HG03521 (cell line): ENCODE measurements at regions not wholly inside any gene's neighbourhood (a gene's known extent, or its start where the extent isn't known, plus 50 kb on each side); places are given as distances from the start of the nearest gene placed in this dataset.
"Not testable (repeated sequence)": the region's sequence is repeated elsewhere in the genome, so short reads cannot be mapped to it uniquely, and the experiment has no call there.

Experiments used
- ATAC-seq: cut with Tn5 transposase; IDR thresholded peaks from one replicate; pipeline ENCODE4 v1.9.1; 2021; ENCODE audit warnings: mild to moderate bottlenecking, moderate library complexity; ENCODE audit not compliant: unreplicated experiment

DNA sequence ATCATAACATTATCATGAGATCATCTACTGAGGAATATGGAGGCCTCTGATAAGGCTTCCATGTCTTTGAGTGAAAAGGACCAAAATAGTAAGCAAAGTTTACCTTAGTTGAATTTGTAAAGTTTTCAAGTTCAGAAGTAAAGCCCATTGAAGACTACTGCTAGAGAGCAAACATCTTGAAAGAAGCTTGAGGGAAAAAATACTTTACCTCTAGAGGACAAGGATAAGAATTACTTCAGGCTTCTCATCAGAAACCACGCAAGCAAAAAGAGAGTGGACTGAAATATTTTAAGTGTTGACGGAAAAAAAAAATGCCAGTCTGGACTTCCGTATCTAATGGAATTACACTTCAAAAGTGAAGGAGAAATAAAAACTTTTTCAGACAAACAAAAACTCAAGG lies 114.3 kb downstream of the MPP7 start:
- ATAC-seq: no peak

DNA sequence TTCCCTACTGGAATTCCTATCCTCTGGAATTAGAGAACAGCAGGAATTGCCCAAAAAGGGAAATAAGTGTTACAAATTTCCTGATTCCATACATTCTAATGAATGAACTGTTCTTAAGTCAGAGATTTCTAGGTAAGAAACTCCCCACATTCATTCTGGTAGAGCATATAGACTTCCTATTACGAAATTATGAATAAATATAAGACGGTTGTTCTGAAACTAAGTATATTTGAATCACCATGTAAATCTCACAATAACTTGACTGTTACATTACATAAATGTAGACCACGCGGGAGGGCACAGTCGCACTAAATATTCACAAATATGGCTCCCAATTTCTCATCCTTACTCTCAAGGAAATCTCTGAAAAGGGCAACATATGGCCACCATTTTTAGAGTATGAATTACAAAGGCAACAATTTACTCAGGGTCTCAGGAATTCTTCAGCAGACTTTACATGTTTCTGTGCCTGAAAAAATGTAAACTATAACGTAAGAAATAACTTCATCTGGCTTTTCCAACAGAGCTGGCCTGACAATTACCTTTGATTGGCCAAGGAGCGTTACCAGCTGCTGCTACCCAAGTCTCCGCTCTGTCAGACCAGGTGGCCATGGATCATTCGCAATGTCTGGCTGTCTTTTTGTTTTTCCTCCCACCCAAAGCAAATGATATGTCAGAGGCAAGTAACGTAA lies 115.8 kb downstream of the MPP7 start:
- no peak for ATAC-seq

DNA sequence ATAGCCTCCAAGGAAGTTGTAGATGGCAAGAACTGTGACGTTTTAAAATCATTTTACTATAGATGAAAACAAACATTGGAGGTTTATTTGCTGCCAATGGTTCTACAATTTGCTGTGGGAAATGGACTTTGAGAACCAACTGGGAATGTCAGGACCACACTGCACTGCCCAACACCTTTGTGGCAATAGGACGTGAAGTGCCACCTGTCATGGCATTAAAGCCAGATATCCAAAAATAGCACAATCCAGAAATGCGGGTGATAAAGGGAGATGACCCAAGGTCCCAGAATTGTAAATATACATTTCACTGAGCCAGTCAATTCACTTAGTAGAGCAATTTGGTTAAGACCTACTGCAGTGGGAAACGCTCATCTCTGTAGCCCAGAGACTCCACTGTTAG lies 116.4 kb downstream of the MPP7 start:
- ATAC-seq: no peak

- no peak for ATAC-seq
Measured at GRCh38 chr10:28184810-28185209, 118.1 kb downstream of the MPP7 start.

DNA sequence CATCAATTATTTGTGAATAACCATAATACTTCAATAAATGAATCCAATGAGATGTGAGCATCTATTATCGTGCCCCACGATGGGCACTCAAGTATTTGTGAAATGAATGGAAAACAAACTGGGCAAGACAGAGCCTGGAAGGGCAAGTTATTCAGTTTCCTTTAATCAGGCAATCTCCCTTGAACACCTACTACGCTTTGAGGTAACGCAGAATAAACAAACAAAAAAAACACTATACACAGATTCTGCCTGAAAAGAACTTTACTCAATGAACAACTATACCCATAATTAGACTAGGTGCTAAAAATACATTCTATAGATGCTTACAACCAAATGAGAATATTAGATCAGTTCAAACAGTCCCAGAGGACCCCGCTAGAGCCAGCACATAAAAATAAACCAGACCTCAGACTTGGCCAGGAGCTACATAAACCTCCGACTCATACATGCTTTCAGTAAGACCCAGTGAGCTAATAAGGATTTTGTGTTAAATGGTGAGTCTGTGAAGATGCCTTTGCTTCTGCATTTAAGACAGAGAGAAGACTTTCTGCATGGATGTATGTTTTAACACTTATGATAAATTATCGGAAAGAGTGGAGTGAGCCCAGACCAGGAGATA lies 121.3 kb downstream of the MPP7 start:
- no peak for ATAC-seq

- ATAC-seq: no peak
Measured at GRCh38 chr10:28180654-28181053, 122.2 kb downstream of the MPP7 start.

DNA sequence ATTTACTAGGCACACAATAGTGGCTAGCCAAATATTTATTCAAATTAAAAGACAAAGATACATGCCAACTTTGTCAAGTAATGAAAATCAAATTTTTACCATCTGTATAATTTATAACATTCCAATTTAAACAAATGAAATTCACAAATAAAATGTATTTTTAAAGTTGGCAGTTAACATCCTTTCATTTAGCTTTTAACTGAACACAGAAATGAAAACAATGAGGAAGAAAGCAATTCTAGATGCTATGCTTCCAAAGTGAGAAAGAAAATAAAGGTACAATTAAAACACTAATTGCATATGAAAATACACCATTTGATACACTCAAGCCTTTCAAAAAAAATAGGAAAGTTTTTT lies 123.1 kb downstream of the MPP7 start:
- no peak for ATAC-seq

DNA sequence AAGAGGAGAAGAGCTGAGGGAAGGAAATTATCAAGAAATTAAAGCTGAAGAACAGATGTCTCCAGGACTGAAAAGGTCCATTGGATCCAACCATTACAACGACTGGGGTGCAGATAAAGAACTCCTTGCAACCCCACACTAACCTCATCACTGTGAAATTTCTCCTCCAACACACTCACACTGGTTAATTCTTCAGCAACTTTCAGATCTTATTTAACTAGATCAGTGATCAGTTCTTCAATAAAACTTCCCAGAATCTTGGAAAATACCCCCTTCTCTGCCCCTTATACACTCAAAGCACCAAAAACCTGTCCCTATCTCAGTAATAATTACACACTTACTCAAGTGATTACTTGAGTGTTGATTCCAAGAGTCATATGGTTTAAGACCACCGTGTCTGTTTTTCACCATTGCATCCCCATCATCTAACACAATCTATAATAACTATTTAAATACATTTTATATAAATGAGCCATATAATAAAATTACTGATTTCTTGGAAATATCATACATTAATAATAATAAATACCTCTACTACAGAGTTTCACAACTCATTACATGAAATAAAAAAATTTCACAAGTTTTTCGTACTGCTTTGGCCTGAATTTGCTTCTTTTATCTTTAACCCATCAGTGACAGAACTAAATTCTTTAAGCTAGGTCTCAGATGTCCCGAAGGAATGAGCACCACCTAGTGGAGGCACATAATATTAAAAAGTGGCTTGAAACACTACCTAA lies 123.7 kb downstream of the MPP7 start:
- ATAC-seq: no peak

DNA sequence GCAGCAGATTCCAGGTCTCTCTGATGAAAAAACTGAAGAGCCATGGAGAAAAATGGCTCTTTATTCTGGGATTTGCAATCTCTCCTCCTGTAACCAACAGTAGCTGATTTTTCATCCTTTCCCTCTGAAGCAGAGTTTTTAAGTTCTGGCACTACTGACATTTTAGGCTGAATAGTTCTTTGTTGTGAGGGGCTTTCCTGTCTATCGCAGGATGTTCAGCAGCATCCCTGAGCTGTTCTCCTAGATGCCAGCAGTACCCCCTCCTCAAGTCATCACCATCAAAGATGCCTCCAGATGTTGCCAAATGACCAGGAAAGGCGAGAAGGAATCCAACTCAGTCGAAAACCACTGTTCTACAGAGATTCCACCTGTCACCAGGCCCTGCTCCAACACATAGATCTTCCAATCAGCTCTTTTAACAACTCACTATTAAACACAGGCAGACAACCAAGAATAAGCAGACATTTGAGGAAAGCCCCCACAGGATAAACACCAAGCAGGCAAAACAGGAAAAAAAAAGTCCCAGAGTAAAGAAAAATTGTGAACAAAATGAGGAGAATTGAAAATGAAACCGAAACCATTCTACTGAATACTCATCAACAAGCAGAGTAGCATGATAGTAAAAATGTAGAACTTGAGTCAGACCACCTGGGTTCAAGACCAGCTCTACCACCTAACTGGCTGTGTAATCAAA lies 124.8 kb downstream of the MPP7 start:
- peak; percentile 49 for ATAC-seq

DNA sequence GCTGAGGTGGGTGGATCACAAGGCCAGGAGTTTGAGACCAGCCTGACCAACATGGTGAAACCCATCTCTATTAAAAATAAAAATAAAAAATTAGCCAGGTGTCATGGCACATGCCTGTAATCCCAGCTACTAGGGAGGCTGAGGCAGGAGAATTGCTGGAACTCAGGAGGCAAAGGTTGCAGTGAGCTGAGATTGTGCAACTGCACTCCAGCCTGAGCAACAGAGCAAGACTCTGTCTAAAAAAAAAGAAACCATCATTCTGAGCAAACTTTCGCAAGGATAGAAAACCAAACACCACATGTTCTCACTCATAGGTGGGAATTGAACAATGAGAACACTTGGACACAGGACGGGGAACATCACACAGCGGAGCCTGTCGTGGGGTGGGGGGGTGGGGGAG lies 126.4 kb downstream of the MPP7 start:
- ATAC-seq: not testable (repeated sequence)

- no peak for ATAC-seq
Measured at GRCh38 chr10:28172223-28172610, 130.6 kb downstream of the MPP7 start.

DNA sequence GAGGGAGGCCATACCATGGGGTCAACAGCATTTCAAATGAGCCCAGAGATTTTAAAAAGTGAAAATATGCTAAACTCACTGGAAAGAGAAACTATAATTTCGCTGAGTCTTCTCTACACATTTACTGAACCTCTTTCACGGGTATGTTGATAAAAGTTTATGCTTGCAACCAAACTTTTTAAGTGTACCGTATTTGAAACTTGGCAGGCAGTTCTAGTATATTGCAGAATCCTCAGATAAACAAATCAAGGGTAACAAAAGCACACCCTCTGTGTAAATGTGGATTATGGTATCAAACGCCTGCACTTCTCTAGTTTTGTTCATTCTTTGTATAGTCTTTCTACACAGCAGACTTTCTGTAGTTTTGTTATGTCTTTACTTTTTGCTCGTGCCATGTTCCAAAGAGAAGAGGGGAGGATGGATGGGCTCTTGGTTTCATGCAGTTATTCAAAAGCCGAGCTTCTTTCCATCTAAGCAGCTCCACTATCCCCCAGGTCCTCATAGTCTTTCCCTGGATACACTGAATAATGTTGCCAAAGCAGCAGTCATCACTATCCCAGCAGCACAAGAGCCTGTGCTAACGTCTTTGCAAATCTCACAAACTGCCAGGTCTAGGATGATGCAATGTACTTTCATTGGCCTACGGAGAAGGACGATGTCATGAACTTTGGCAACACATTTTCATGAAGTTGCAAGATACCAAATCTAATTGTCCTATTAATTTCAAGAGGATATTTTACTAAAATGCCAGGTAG lies 131.2 kb downstream of the MPP7 start:
- ATAC-seq: no peak

- ATAC-seq: peak; percentile 86
Measured at GRCh38 chr10:28169525-28169924, 133.3 kb downstream of the MPP7 start.

GRCh38 chr10:28160866-28161405 lies 141.9 kb downstream of the MPP7 start:
- ATAC-seq: no peak

DNA sequence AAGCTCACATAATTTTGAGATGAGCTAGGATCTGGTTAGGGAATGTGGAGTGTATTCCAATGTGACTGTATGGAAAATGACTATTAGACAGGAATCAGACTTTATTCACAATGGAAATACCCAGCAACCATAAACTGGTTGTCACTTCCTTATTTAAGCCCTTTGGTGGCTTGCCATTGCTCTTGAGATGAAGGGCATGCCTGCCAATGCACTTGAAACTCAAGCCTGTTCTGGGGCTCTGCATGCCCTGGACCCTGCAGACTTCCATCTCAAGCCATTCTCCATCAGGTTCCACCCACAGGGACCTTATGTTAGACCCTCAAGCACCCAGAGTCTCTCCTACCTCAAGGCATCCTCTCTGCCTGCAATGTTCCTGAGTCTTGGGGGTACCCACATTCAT lies 145.5 kb downstream of the MPP7 start:
- ATAC-seq: no peak

GRCh38 chr10:28155726-28156125 lies 147.1 kb downstream of the MPP7 start:
- ATAC-seq: no peak

- ATAC-seq: no peak
Measured at GRCh38 chr10:28151636-28152035, 151.2 kb downstream of the MPP7 start.

GRCh38 chr10:28149746-28150145 lies 150.9 kb upstream of the ODAD2 start:
- no peak for ATAC-seq

GRCh38 chr10:28147706-28148105 lies 148.8 kb upstream of the ODAD2 start:
- ATAC-seq: no peak

- no peak for ATAC-seq
Measured at GRCh38 chr10:28139138-28139537, 140.3 kb upstream of the ODAD2 start.
